ENCODE measurements at regions not wholly inside any gene's neighbourhood (a gene's known extent, or its start where the extent isn't known, plus 50 kb on each side); places are given as distances from the start of the nearest gene placed in this dataset.

DNA sequence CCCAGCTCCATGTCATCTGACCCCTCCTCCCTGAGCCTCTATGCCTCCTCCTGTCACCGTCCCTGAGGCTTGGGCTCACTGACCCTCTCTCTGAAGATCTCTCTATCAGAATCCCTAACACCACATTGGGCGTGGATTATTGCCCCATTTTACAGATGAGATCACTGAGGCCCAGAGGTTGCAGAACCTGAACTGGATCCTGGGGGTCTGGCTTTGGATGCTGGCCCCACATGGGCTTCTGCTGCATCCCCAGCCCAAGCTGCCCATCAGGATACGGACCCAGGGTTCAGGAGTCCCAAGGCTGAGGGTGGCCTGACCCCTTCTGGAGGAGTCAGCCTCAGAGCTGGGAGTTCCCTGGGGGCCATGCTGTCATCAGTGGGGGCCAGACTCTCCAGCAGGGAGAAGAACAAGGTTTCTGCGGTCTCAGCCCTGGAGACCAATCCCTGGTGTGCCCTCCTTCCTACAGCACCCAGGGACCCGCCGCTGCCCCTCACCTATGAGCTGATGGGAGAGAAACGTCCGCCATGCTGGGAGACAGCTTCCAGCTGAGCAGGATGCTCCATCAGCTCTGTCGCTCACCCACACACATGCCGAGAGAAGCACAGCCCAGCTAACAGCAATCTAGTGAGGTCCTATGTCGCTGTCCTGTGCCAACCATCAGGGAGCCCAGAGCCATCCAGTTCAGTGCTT is 273.1 kb downstream of the UACA start:
- 83% methylated on average over 11 of the region's 11 CpGs; no CpG with 5 or more reads in 1 of the 2 experiments for WGBS, 2 experiments (ENCODE audit: extremely low coverage in 1 of 2, insufficient coverage in 1 of 2, insufficient read length in 1 of 2, insufficient replicate concordance in 2 of 2, low coverage in 1 of 2, low lambda C conversion rate in 2 of 2, missing lambda C conversion rate in 1 of 2)
- ChIA-PET CTCF (ENCODE audit: partially characterized antibody) (interaction anchor here (0.8 to 5.1 kb wide), 9 partner anchors 7 to 1012 kb away, joined by 3 to 65 read pairs (median 5); no protein-coding TSS in a partner anchor), POLR2A (ENCODE audit: partially characterized antibody) (no interaction called here)
- Histone ChIP-seq H3K4me1 (replicated peaks in 1 of 4; ENCODE audit: control insufficient read depth in 3 of 4, insufficient read depth in 4 of 4, low read length in 3 of 4) (no peaks in the 10 kb centered on the region; a peak in 2 of 7 replicates), H3K27me3 (replicated peaks in 1 of 4; ENCODE audit: control insufficient read depth in 3 of 4, extremely low read depth in 1 of 4, insufficient read depth in 3 of 4, low read length in 3 of 4) (no peaks in the 10 kb centered on the region), H3K18ac (ENCODE audit: extremely low read depth, low read length) (no peak overlapping the region), H3K9me3 (ENCODE audit: insufficient read depth in 2 of 2, low read depth in 1 of 2, low read length in 1 of 2) (no peaks in the 10 kb centered on the region), H3K14ac (ENCODE audit: insufficient read length) (no peak overlapping the region), H3K23ac (ENCODE audit: insufficient read length) (no peak overlapping the region), H4K8ac (ENCODE audit: extremely low read depth, insufficient read depth, low read length) (no peak overlapping the region), H3K36me3 (ENCODE audit: control insufficient read depth in 2 of 4, insufficient read depth in 4 of 4, low read length in 3 of 4) (no peaks in the 10 kb centered on the region), H3K79me1 (ENCODE audit: low read depth, low read length) (no peaks in the 10 kb centered on the region), H4K20me1 (replicated peaks in 1 of 2; ENCODE audit: control insufficient read depth in 1 of 2, insufficient read depth in 2 of 2, low read length in 2 of 2) (no peaks in the 10 kb centered on the region), H2BK12ac (ENCODE audit: low read depth, low read length) (no peak overlapping the region), H4K91ac (replicated peaks; ENCODE audit: insufficient read length, low read length) (no peak overlapping the region), H2BK5ac (ENCODE audit: low read depth, low read length) (no peak overlapping the region), H3K4ac (replicated peaks; ENCODE audit: insufficient read length, low read depth, low read length) (no peak overlapping the region), H2BK120ac (replicated peaks; ENCODE audit: low read depth, low read length) (no peak overlapping the region), H3K23me2 (ENCODE audit: low read depth, low read length) (no peaks in the 10 kb centered on the region), H2BK15ac (ENCODE audit: low read length) (no peak overlapping the region), H3K4me3 (ENCODE audit: extremely low read depth in 1 of 4, insufficient read depth in 2 of 4, low read depth in 3 of 4, low read length in 4 of 4) (no peak overlapping the region), H2AFZ (ENCODE audit: low read length) (no peak overlapping the region), H3K4me2 (ENCODE audit: insufficient read depth in 1 of 2, low read depth in 2 of 2, low read length in 2 of 2) (no peak overlapping the region), H4K5ac (ENCODE audit: insufficient read length, low read depth, low read length) (no peak overlapping the region), H3K9ac (replicated peaks in 1 of 4; ENCODE audit: extremely low read depth in 1 of 4, low read depth in 3 of 4, low read length in 3 of 4) (no peak overlapping the region), H2AK5ac (ENCODE audit: low read depth, low read length) (no peak overlapping the region), H3K79me2 (ENCODE audit: control insufficient read depth in 1 of 2, insufficient read depth in 2 of 2, low read length in 2 of 2) (no peaks in the 10 kb centered on the region), H3K56ac (replicated peaks; ENCODE audit: insufficient read length, low read depth, low read length) (no peak overlapping the region), H2BK20ac (ENCODE audit: low read length) (no peak overlapping the region), H3K27ac (ENCODE audit: low read depth, low read length) (no peak overlapping the region)
- no peak for TF ChIP-seq NRF1 (IDR thresholded peaks at IDR 0.05; ENCODE audit: low read depth, low read length)
- no peak for TF ChIP-seq POLR2AphosphoS5 (IDR thresholded peaks at IDR 0.05; ENCODE audit: low read depth, low read length)
- TF ChIP-seq EP300 (IDR thresholded peaks at IDR 0.05; ENCODE audit: borderline replicate concordance in 1 of 2, low read depth in 2 of 2, low read length in 2 of 2), result no peak
- TF ChIP-seq RXRA (IDR thresholded peaks at IDR 0.05; ENCODE audit: insufficient read depth, low read depth, low read length), result no peak
- TF ChIP-seq POU5F1 (IDR thresholded peaks at IDR 0.05; ENCODE audit: low read depth, low read length), result no peak
- TF ChIP-seq SAP30 (IDR thresholded peaks at IDR 0.05; ENCODE audit: insufficient read depth, insufficient replicate concordance, low read length), result no peak
- TF ChIP-seq HDAC2 (IDR thresholded peaks at IDR 0.05; ENCODE audit: borderline replicate concordance in 1 of 2, low read depth in 2 of 2, low read length in 2 of 2), result no peak
- no peak for TF ChIP-seq BACH1 (IDR thresholded peaks at IDR 0.05; ENCODE audit: low read length)
- no peak for TF ChIP-seq RBBP5 (IDR thresholded peaks at IDR 0.05; ENCODE audit: borderline replicate concordance, low read depth, low read length)
- no peak for TF ChIP-seq POLR2A (IDR thresholded peaks at IDR 0.05; ENCODE audit: control extremely low read depth in 1 of 2, low read depth in 2 of 2, low read length in 2 of 2)
- TF ChIP-seq CHD1 (IDR thresholded peaks at IDR 0.05; ENCODE audit: low read depth, low read length), result no peak
- TF ChIP-seq SIX5 (IDR thresholded peaks at IDR 0.05; ENCODE audit: low read depth, low read length), result no peak
- no peak for FAIRE-seq
- DNase-seq (ENCODE audit: low read depth in 1 of 2, low spot score in 2 of 2), result no peak

All from H1 (cell line).